HG03135 (cell line): ENCODE measurements at regions not wholly inside any gene's neighbourhood (a gene's known extent, or its start where the extent isn't known, plus 50 kb on each side); places are given as distances from the start of the nearest gene placed in this dataset.

Source experiments
- ATAC-seq: cut with Tn5 transposase; IDR thresholded peaks from one replicate; pipeline ENCODE4 v1.9.1; 2021; ENCODE audit warnings: mild to moderate bottlenecking, moderate library complexity; ENCODE audit not compliant: unreplicated experiment

DNA sequence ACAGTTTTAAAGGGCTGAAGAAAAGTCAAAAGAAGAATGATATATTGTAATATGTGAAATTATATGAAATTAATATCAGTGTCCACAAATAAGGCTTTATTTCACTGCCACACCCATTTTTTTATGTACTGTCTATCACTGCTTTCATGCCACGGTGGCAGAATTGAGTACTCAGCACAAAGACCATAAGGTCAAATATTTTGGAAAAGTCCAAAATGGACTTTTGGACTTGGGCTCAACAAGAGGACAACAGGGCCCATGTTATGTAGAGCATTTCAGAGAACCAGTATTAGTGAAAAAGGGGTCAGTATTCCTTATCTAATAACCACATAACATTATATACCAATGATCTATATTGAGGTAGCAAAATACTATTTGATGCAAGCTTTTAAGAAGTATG is 427.2 kb downstream of the EPHA4 start:
- no peak for ATAC-seq

DNA sequence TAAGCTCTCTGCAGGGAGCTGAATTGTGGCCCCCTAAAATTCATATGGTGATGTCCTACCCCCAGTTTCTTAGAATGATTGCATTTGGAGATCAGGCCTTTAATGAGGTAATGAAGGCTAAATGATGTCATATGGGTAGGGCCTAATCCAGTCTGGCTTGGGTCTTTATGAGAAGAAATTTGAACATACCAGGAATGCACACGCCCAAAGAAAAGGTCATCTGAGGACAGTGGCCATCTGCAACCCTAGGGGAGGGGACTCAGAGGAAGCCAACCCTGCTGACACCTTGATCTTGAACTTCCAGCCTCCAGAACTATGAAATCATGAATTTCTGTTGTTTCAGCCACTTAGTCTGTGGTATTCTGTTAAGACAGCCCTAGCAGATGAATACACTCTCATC is 426.7 kb downstream of the EPHA4 start:
- ATAC-seq: no peak

DNA sequence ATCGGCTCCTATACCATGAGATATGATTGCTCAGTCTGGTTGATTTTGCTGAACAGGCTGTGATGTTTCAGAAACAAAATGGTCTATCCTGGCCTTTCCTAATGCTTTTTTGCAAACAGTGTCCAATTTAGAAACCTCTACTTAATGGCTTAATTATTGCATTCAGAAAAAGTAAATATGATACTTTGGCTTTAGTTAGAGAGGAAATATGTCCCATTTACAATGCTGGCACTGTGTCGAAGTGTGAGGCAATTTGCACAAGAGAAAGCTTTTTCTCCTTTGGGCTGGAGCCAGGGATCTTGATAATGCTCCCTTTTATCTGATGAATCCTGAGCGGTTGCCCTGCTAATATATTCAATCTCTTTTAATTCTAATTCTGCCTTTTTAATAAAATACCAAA is 418.9 kb downstream of the EPHA4 start:
- no peak for ATAC-seq

DNA sequence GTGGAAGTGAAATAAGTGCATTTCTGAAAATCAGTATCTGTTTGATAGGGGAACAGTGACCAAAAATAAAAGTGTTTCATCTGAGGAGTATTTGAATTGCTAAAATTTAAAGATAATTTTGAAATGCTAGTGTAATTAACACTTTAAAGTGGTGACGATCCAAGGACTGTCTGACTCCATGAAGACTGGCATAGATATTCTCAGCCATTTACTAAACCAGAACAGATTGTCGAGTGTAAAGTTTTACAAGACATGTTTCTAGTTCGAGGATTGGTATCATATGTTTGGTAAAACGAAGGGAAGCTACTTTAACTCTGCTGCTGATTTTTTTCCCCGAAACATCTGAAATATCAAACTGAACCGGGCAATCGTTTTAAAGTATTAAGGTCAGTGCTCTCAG is 417.9 kb downstream of the EPHA4 start:
- ATAC-seq: no peak

DNA sequence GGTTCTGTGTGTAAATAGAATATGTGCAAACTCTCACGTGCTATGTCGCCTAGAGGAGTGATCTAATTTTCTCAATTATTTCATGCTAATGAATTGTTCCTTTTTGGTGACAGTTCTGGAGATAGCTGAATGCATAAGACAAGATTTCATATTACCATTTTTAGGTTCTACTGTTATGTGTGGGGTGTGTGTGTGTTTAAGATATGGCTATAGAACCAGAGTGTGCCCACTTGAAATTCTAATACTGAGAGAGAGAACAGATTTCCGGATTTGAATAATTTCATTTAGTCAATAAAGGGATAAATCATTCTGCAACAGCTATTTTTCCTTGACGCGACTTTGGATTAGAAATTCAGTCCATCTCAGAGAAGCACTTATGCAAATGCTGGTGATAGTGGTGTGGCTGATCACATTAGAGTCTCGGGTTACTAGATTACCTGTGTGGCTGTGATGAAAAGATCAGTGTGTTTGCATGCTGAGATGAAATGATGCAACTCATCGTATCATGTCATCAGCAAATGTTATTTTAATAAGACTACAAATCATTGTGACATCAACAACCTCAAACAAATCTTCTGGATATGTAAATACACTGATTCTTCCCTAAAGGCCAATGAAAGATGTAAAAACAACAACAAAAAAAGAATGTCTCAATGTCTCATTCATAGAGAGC is 415.9 kb downstream of the EPHA4 start:
- no peak for ATAC-seq

DNA sequence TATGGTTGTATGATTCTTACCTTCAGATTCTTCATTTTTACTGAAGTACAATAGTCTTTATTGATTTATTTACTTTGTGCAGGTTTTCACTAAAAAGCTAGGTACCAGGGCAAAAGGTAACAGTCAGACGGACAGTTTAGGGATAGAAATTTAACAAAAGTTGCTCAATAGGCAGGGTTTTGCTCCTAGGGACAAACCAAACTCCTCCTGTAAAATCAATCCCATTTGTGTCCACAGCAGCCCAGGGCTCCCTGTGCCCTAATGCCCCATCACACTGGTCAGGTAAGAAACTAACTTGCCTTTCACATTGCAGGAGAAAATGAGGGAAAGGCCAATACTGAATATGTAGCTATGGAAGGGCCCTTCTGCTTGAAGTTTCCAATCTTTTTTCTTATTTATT is 410.9 kb downstream of the EPHA4 start:
- no peak for ATAC-seq

DNA sequence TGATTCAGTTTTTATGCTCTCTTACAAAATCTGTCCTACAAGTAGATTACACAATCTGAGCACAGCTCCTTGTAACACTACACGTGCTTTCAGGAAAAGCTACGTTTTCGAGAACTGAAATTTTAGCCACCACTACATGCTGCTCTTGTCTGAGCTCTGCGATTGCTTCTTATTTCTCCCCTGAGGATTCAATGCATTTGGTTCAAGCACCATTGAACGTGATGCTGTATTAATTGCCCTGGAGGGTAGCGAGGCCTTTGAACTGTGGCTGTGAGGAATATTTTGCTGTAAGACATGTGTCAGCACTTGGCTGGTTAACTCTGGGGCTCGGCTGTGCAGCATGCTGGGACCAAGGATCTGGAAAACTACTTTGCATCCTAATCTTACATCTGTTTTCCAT is 405.8 kb downstream of the EPHA4 start:
- no peak for ATAC-seq

DNA sequence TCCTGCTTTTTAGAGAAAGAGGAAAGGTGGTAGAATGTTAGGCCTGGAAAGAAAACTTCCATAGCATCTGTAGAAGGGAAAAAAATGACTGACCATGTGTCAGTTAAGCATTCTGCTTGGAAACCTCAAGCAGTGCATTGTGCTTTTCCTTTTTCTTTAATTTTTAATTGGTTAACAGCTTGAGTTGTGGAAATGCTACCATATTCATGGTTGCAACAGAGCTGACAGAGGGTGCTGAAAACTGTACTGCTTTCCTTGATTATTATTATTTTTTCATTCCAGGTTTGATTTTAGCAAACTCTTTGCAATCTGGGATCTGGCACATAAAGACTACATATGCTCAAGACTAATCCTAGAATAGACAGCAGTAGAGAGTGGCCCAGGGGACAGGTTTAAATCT is 404.5 kb downstream of the EPHA4 start:
- no peak for ATAC-seq

DNA sequence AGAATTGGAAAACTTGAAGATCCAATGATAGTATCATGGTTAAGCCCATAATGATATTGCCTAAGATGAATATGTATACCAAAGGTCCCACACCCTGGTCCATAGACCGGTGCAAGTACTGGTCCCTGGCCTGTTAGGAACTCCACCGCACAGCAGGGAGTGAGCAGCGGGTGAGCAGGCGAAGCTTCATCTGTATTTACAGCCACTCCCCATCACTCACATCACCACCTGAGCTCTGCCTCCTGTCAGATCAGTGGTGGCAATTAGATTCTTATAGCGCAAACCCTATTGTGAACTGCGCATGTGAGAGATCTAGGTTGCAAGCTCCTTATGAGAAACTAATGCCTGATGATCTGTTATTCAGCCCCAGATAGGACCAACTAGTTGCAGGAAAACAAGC is 402.4 kb downstream of the EPHA4 start:
- no peak for ATAC-seq

DNA sequence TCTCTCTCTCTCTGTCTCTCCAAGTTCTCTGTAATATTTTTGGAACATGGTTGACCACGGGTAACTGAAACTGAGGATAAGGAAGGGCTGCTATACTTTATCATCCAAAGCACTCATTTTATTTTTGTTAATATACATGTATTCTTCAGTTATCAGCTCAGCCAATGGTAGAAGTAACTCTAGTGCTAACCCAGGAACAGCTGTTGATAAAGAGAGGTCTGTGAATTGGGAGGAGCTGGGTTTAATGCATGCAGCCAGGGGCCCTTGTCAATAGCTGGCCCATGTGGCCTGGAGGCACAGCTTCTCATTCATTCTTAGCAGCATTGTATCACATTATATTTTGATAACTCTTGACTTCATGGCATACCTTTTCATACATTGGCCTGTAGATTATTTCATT is 401.6 kb downstream of the EPHA4 start:
- no peak for ATAC-seq

DNA sequence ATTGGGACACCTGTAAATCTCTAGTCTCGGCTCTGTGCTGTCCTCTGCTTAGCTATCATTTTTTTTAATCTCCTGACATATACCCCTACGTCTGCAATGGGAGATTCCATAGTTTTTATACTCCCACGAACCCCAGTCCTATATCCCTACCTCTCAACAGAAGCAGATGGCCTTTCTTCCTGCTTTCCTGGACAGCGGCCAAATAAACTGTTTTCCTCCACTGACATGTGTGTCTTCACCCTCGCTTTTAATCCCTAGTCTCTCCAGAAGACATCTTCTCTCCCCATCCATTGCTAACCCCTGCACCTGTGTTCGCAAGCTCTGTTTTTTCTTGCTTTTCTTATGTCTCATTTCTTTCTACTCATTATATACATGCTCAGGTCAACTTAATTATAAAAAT is 395.4 kb downstream of the EPHA4 start:
- no peak for ATAC-seq

DNA sequence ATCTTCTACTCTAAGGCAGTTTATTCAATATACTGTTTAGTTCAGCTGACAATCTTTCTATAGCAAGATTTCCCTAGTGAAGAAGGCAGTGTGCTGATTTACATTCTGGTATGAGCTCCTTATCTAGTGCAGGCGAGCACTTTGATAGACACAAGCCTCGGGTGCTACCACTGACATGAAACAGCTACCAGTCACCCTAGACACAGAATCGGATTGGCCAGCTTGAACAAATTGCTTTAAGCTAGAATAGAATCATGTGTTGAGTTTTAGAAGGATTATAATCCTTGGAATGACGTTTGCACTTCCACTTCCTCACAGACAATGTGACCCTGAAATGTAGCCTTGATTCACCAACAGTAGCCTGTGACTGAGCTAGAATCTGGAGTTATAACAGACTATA is 394.0 kb downstream of the EPHA4 start:
- ATAC-seq: no peak

DNA sequence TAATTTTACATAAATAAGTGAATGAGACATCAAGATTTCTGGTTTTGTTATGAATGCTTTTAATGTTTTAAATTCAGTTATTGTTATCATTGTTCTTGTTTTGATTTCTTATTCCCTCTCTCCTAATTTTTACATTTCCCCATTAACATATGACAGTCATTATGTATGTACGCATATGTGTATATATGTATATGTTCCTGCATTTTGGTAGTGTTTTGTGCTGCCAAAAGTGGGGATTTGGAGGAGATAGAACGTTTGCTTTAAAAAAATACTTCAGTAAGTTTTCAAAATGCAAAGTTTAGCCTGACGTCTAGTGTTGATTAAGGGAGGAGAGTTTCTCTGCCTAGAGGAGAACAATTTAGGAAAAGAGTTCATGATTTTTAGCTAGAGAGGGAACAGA is 385.2 kb downstream of the EPHA4 start:
- no peak for ATAC-seq

DNA sequence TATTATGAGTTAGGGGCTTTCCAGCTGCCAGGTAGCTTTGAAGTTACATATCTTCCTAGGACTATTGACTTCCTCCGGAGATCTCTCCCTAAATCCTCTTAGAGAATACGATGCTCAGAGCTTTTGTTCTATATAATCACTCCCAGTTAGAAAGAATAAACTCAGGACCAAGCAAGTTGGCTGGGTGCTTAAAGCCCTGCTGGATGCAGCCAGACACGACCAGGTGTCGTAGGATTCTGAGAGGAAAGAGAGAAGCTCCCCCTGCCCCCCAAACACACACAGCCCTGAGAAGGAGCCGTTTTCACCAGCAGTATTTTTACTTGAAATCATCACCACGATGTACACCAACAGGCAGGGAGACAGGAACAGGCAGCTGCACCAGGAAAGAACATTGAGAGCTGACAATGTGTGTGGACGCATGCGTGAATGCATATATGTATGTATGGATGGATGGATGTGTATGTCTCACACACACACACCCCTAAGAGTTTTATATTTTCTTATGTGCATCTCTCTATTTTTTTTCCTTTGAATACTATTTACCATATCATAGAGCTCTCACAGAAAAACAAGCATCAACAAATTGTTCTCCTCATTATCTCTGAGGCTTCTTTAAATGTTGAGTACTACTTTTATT is 382.6 kb downstream of the EPHA4 start:
- no peak for ATAC-seq

DNA sequence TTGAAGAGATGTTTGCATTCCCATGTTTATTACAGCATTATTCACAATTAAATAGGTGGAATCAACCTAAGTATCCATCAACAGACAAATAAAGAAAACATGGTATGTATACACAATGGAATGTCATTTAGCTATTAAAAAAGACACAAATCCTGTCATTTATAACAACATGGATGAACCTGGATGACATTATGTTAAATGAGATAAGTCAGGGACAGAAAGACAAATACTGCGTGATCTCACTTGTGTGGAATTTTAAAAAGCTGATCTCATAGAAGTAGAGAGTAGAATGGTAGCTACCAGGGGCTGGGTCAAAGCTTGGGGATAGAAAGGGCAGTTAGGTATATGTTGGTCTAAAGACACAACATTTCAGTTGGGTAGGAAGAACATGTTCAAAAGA is 376.3 kb downstream of the EPHA4 start:
- ATAC-seq: no peak

DNA sequence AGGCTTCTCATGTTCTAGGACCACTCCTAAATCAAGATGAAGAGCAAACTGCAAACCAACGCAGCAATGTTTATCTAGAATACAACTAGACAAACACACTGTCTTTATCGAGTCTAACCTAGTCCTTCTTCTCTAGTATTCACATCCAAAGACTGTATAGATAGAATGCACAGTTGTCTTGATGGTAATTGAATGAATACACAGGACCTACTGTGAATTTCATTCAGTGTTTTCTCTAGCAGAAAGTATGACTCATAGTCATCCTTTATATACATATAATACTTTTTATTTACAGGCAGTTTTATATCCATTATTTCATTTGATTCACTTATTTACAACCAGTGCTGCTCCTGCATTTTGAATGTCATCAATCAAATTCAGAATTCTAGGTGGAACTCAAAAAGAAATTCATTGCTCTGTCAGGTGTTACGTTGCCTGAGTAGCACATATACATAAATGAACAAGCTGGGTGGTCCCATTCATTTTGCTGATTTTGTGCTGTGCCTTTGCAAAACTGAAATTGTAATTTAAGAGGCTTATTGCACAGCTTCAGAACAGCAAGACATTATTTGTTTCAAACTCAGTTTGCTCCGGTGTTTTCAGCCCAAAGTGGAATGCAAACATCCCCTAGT is 374.8 kb downstream of the EPHA4 start:
- no peak for ATAC-seq

DNA sequence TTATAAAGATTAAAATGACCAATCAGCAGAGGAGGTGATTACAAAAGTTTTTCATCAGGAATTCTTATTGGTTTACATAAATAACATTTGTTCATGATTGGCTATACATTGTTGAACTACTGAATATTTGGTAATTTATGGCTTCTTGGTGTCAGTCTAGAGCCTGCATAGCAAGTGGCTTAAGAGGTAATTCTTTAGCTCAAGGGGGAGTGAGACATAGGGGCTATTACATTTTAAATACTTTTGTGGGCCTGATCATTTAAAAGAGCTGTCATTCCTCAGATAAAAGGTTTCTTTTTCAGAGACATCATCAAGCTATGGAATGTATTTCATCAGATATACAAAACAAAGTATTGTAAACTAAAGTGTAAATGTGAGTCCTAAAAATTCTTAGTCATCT is 373.8 kb downstream of the EPHA4 start:
- ATAC-seq: no peak

DNA sequence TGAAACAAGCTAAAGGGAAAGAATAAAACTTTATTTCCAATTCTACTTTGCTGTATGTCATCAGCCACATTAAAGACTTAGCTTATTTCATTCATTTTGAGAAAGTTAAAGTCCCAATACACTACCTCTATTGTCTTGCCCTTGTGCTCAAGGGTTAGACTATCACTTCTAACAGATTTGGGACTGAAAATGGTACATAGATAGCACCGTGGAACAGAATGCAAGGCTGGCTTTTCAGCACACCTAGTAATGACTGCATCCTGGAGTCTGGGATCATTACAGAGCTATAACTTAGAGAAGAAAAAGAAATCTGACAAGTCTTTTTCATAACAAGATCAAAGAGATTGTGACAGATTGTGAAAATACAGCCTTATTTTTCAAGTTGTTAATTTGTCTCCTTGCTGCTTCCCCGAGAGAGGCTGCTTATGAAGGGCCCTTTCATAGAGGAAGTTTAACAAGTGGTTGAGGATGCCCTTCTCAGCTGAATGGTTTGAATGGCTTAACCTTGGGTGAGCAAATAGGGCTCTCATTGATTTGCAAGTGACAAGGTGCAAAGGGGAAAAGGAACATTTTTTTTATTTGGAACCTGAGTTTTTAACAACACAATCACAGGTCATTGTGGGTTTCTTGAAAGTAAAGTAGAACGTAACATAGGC is 371.8 kb downstream of the EPHA4 start:
- no peak for ATAC-seq

DNA sequence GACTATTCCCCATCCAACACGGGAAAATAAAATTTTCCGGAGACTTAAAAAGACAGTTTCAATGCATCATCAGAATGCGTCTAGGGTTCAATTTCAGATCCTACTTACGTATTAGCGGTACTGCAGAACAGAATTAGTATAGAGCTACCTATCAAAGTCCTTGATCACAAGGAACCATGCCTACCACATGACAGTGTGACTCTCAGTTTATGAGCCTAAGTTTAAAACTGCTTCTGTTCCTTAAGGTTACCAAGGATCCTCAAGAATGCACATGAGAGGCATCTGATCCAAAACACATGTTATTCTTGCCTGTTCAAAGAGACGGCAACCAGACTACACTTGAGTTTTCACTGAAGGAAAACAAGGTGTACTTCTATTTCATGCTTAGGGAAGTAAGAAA is 369.7 kb downstream of the EPHA4 start:
- ATAC-seq: no peak

DNA sequence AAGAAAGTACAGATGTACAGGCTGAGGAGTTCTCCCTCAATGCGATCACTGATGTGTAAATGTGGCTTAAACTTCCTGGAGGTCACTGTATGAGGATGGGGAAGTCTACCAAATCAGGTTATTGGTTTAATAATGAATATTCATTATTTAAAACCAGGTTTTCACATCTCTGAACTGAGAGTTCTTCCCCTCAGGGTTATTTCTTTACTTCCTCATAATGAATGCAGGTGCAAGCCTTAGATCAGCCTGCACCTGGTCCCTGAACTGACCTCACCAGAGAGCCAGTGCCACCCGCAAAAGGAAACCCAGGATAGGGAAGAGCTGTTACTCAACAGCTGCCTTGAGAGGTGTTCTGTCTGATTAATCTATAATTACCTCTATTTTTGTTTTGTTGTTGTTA is 369.0 kb downstream of the EPHA4 start:
- peak; percentile 94 for ATAC-seq

DNA sequence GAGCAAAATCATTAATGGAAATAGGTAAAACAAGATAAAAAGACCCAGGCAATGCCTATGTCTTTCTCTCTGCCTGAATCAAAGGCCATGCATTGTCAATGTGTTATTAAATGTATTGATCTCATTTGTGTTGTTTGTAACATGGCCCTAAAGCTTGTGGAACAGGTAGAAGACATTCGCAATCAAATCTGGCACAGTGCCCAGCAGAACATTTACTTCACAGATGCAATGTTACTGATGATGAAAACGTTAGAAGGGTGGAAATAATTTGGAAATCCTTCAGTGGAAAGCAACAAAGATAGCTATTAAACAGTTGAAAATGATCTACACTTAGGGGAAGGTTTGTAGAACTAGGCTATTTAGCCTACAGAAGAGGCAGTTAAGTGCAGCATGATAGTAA is 368.2 kb downstream of the EPHA4 start:
- ATAC-seq: no peak

DNA sequence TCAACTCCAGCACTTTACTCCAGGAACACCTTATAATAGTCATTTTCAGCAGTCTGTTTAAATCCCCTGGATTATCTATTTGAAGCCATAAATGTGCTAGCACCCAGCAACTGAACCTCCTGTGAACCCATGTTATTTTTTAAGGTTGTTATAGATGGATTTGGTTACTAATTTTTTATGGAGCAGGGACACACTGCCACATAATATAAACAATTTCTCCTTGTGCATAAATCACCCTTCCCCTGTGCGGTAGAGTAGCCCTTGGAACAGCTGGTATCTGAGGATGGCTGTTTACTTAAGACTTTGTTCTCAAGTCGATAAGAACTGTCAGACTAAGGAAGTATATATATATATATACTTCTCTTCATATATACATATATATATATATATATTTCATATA is 367.4 kb downstream of the EPHA4 start:
- no peak for ATAC-seq
